GM21825 (cell line): ENCODE measurements at regions not wholly inside any gene's neighbourhood (a gene's known extent, or its start where the extent isn't known, plus 50 kb on each side); places are given as distances from the start of the nearest gene placed in this dataset.

Experiments
- ATAC-seq: cut with Tn5 transposase; IDR thresholded peaks from one replicate; pipeline ENCODE4 v1.9.1; 2021; ENCODE audit warnings: mild to moderate bottlenecking, moderate library complexity; ENCODE audit not compliant: unreplicated experiment

- no peak for ATAC-seq
Observed at GRCh38 chr16:52056259-52056658, 490.7 kb downstream of the TOX3 start.

- no peak for ATAC-seq
Observed at GRCh38 chr16:52055381-52055780, 491.6 kb downstream of the TOX3 start.

GRCh38 chr16:52054326-52054725, 492.6 kb downstream of the TOX3 start:
- ATAC-seq: no peak

GRCh38 chr16:52052818-52053217, 494.1 kb downstream of the TOX3 start:
- ATAC-seq: no peak

- ATAC-seq: no peak
Observed at GRCh38 chr16:52051414-52052172, 495.4 kb downstream of the TOX3 start.

GRCh38 chr16:52050418-52050817, 496.5 kb downstream of the TOX3 start:
- no peak for ATAC-seq

GRCh38 chr16:52035436-52035835, 511.5 kb downstream of the TOX3 start:
- no peak for ATAC-seq

- no peak for ATAC-seq
Observed at GRCh38 chr16:52034830-52035229, 512.1 kb downstream of the TOX3 start.

GRCh38 chr16:52033992-52034391, 513.0 kb downstream of the TOX3 start:
- ATAC-seq: no peak

- ATAC-seq: no peak
Observed at GRCh38 chr16:52022980-52023379, 524.0 kb downstream of the TOX3 start.

GRCh38 chr16:52022177-52022576, 524.8 kb downstream of the TOX3 start:
- ATAC-seq: no peak

- no peak for ATAC-seq
Observed at GRCh38 chr16:52016387-52016786, 530.6 kb downstream of the TOX3 start.

- no peak for ATAC-seq
Observed at GRCh38 chr16:52005551-52005950, 541.4 kb downstream of the TOX3 start.

- ATAC-seq: no peak
Observed at GRCh38 chr16:52004343-52004742, 542.6 kb downstream of the TOX3 start.

- ATAC-seq: no peak
Observed at GRCh38 chr16:52002026-52002425, 544.9 kb downstream of the TOX3 start.

- no peak for ATAC-seq
Observed at GRCh38 chr16:51996516-51996915, 550.4 kb downstream of the TOX3 start.

- ATAC-seq: no peak
Observed at GRCh38 chr16:51994597-51994996, 552.3 kb downstream of the TOX3 start.

- ATAC-seq: no peak
Observed at GRCh38 chr16:51989637-51990230, 557.2 kb downstream of the TOX3 start.

GRCh38 chr16:51988977-51989376, 558.0 kb downstream of the TOX3 start:
- no peak for ATAC-seq

GRCh38 chr16:51987519-51987918, 559.4 kb downstream of the TOX3 start:
- ATAC-seq: no peak

- ATAC-seq: no peak
Observed at GRCh38 chr16:51986717-51987116, 560.2 kb downstream of the TOX3 start.

- no peak for ATAC-seq
Observed at GRCh38 chr16:51986301-51986700, 560.6 kb downstream of the TOX3 start.

- ATAC-seq: no peak
Observed at GRCh38 chr16:51985126-51985525, 561.8 kb downstream of the TOX3 start.
